ENCODE measurements at regions not wholly inside any gene's neighbourhood (a gene's known extent, or its start where the extent isn't known, plus 50 kb on each side); places are given as distances from the start of the nearest gene placed in this dataset.

- TF ChIP-seq CTCF (IDR thresholded peaks at IDR 0.05) (no peak), EP300 (IDR thresholded peaks at IDR 0.05) (no peak)
Measured at GRCh38 chr14:97527993-97528392, 730.8 kb downstream of the VRK1 start.
